Neural cell (in vitro differentiated cells): ENCODE measurements at regions not wholly inside any gene's neighbourhood (a gene's known extent, or its start where the extent isn't known, plus 50 kb on each side); places are given as distances from the start of the nearest gene placed in this dataset.
A peak's percentile ranks its signal among the peaks of the same experiment; 100 is the strongest.

Experiments
- CTCF ChIP-seq: fragments of 450-650 bp; IDR thresholded peaks from 2 replicates; pipeline ENCODE4 v1.5.1; 2014; ENCODE audit warnings: antibody characterized with exemption, mild to moderate bottlenecking, moderate library complexity; ENCODE audit not compliant: poor library complexity, severe bottlenecking
- EP300 ChIP-seq: fragments of 450-650 bp; conservative IDR thresholded peaks from 2 replicates; pipeline ENCODE4 v1.6.1; 2014; ENCODE audit warnings: antibody characterized with exemption, mild to moderate bottlenecking, moderate library complexity; ENCODE audit not compliant: poor library complexity, severe bottlenecking
- MXI1 ChIP-seq: fragments of 450-650 bp; conservative IDR thresholded peaks from 2 replicates; pipeline ENCODE4 v1.6.1; 2014; ENCODE audit warnings: antibody characterized with exemption, mild to moderate bottlenecking; ENCODE audit not compliant: poor library complexity, severe bottlenecking
- POLR2AphosphoS5 ChIP-seq: IDR thresholded peaks from 2 replicates; pipeline ENCODE4 v1.6.1; 2012
- RAD21 ChIP-seq: fragments of 450-650 bp; conservative IDR thresholded peaks from 2 replicates; pipeline ENCODE4 v1.6.1; 2014; ENCODE audit warnings: antibody characterized with exemption, mild to moderate bottlenecking, moderate library complexity

GRCh38 chr2:152925547-152926448 lies 207.4 kb downstream of the ARL6IP6 start:
- peak; percentile 67 for TF ChIP-seq CTCF
- TF ChIP-seq EP300: no peak
- TF ChIP-seq MXI1: no peak
- TF ChIP-seq RAD21: peak; percentile 68
- TF ChIP-seq POLR2AphosphoS5: no peak
